GM23248 (cell line): ENCODE measurements at regions not wholly inside any gene's neighbourhood (a gene's known extent, or its start where the extent isn't known, plus 50 kb on each side); places are given as distances from the start of the nearest gene placed in this dataset.

Source experiments
- EZH2 ChIP-seq: fragments of 200-600 bp; sonication (generic); IDR thresholded peaks from 2 replicates; pipeline ENCODE4 v1.6.1; 2018; ENCODE audit warnings: antibody characterized with exemption, mild to moderate bottlenecking; ENCODE audit not compliant: insufficient read depth, poor library complexity, severe bottlenecking
- EZH2phosphoT487 ChIP-seq: fragments of 200-600 bp; sonication (generic); IDR thresholded peaks from 2 replicates; pipeline ENCODE4 v1.6.1; 2018; ENCODE audit warnings: antibody characterized with exemption, moderate library complexity, mild to moderate bottlenecking, low read depth; ENCODE audit not compliant: insufficient read depth

DNA sequence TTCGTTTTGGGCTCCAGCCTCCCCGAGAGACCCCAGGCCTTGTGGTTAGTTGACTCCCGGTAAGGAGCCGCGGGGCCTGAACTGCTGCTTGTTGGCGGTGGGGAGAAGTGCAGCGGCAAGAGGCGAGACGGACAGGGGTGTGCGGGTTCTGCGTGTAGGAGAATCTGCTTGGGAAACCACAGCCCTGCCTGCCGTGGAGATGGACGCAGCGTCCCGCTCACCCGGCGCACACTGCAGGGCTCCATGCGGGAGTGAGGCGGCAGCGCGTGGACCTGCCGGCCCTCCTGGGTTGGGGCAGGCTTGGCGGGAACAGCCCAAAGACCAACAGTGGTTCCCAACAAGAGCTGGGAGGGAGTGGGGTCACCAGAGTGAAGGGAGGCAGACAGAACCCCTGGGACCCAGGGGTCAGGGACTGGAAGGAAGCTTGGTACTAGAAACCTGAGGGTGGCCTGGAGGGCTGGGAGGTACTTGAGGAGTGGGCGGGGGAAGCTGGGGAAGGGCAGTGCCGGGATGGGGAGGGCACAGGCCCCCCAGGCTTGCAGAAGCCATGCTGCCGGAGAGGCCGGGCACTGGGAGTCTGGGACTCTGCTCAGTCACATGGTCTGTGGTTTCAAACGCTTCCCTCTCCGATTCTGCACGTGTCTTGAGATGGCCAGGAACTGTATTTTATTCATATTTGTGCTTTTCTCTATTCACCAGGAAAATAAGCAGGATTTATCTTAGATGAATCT lies 70.8 kb downstream of the RGS12 start:
- TF ChIP-seq EZH2 = no peak
- no peak for TF ChIP-seq EZH2phosphoT487
